Occipital lobe (tissue), 1 donor: ENCODE measurements at regions not wholly inside any gene's neighbourhood (a gene's known extent, or its start where the extent isn't known, plus 50 kb on each side); places are given as distances from the start of the nearest gene placed in this dataset.

ENCODE experiments used
- DNase-seq: peaks from one replicate; lab custom pipeline; 2025; lab: John Stamatoyannopoulos, UW

- no peak for DNase-seq
These were observed 962.7 kb downstream of the BCL11A start for GRCh38 chr2:59590798-59591197.

- DNase-seq, result no peak
These were observed 963.6 kb downstream of the BCL11A start for GRCh38 chr2:59589881-59590280.

- DNase-seq, result no peak
These were observed 965.2 kb downstream of the BCL11A start for GRCh38 chr2:59588286-59588685.

GRCh38 chr2:59586176-59586575 lies 967.3 kb downstream of the BCL11A start:
- no peak for DNase-seq

- DNase-seq, result no peak
These were observed 967.8 kb downstream of the BCL11A start for GRCh38 chr2:59585655-59586054.

- DNase-seq, result no peak
These were observed 968.5 kb downstream of the BCL11A start for GRCh38 chr2:59584958-59585357.

GRCh38 chr2:59583173-59583765 lies 970.2 kb downstream of the BCL11A start:
- DNase-seq, result no peak

GRCh38 chr2:59578349-59578748 lies 975.1 kb downstream of the BCL11A start:
- DNase-seq, result no peak

- no peak for DNase-seq
These were observed 978.3 kb downstream of the BCL11A start for GRCh38 chr2:59575191-59575590.

- DNase-seq, result no peak
These were observed 981.2 kb downstream of the BCL11A start for GRCh38 chr2:59572227-59572626.

- DNase-seq, result no peak
These were observed 982.6 kb downstream of the BCL11A start for GRCh38 chr2:59570818-59571217.

GRCh38 chr2:59569124-59569523 lies 984.3 kb downstream of the BCL11A start:
- no peak for DNase-seq

- DNase-seq, result no peak
These were observed 985.0 kb downstream of the BCL11A start for GRCh38 chr2:59568461-59568860.

GRCh38 chr2:59567151-59567550 lies 986.3 kb downstream of the BCL11A start:
- DNase-seq, result no peak

GRCh38 chr2:59566739-59567138 lies 986.7 kb downstream of the BCL11A start:
- DNase-seq, result no peak

- no peak for DNase-seq
These were observed 992.2 kb downstream of the BCL11A start for GRCh38 chr2:59561281-59561680.

GRCh38 chr2:59560769-59561168 lies 992.7 kb downstream of the BCL11A start:
- DNase-seq, result no peak

- DNase-seq, result no peak
These were observed 1012.6 kb downstream of the BCL11A start for GRCh38 chr2:59540864-59541263.

- no peak for DNase-seq
These were observed 1015.0 kb downstream of the BCL11A start for GRCh38 chr2:59538398-59538911.

- no peak for DNase-seq
These were observed 1020.6 kb downstream of the BCL11A start for GRCh38 chr2:59532808-59533207.

GRCh38 chr2:59530258-59530657 lies 1023.2 kb downstream of the BCL11A start:
- DNase-seq, result no peak

GRCh38 chr2:59529726-59530125 lies 1023.7 kb downstream of the BCL11A start:
- DNase-seq, result no peak

- no peak for DNase-seq
These were observed 1024.9 kb downstream of the BCL11A start for GRCh38 chr2:59528525-59528924.

GRCh38 chr2:59502981-59503380 lies 1050.5 kb downstream of the BCL11A start:
- no peak for DNase-seq
